NCI-H1092 (cell line): ENCODE measurements at regions not wholly inside any gene's neighbourhood (a gene's known extent, or its start where the extent isn't known, plus 50 kb on each side); places are given as distances from the start of the nearest gene placed in this dataset.
"Not testable (repeated sequence)": the region's sequence is repeated elsewhere in the genome, so short reads cannot be mapped to it uniquely, and the experiment has no call there.

Experiments used
- DNase-seq: peaks from one replicate; lab custom pipeline; 2025; lab: John Stamatoyannopoulos, UW

GRCh38 chr11:129699711-129700304 lies 115.8 kb upstream of the TMEM45B start:
- DNase-seq: no peak

- DNase-seq: no peak
Observed at GRCh38 chr11:129700701-129701100, 114.9 kb upstream of the TMEM45B start.

DNA sequence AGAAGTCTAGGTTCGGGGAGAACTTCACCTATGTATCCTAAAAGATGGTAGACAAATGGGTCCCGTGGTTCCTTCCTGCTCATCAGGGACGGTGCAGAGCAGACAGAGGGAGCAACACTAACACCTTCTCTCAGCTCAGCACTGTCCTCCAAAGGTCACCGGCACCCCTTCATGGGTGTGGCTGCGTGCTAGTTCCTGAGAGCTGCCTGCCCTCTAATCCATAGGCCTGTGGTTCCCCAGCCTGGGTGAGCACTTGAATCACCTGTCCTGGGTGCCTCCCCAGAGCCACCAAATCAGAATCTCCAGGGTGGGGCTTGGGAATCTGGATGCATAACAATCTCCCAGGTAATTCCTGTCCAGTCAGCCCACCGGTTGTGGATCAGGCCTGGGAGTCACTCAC lies 113.9 kb upstream of the TMEM45B start:
- no peak for DNase-seq

- DNase-seq: no peak
Observed at GRCh38 chr11:129702410-129703398, 112.9 kb upstream of the TMEM45B start.

DNA sequence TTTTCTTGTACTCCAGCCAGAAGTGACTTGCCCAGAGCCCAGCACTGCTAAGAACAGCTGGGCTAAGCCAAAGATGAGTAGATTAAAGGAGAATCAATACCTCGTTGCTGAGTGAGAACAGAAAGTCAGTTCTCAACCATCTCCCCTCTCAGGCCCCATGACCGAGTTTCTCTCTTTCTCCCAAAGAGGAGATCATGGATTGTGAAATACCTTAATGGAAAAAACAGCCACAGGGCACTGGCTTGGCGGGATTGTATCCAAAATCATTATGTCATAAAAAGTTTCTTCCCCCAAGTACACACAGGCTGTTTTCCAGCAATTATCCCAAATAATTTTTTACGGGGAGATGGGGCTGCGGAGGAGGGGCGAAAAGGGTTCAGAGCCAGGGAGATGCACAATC lies 111.8 kb upstream of the TMEM45B start:
- DNase-seq: no peak

DNA sequence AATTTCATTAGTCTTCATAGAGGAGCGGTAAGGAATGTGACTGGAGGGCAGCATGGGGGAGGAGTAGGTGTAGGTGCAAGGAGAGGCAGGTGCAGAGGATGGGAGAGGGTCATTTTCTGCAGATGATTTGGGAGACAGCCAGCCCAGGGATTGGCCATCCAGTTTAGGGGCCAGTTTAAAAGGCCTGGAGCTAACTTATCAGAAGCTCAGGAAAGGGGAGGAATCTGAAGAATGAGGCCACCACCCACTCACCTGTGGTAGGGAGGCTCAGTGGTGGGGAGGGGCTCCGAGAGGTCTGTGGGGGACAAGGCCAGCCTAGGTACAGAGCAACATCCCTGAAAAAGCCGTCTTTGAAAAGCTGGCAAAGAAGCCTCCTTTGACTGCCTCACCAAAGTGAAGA lies 110.8 kb upstream of the TMEM45B start:
- no peak for DNase-seq

DNA sequence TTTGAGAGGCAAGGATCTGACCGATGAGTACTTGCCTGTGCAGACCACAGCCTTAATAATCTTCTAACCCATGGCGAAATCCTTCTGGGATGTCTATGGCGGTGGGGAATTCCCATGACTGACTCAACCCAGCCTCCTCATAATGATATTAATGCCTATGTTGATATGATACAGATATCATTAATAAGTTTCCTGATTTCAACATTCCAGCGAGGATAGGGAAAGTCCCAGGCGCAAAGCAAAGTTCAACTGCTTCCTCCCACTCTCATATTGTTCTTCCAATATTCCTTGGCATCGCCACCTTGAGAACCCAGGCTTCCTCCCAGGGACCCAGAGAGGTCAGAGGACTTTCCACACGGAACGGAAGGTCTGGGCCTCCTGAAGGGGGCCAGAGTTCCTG lies 110.3 kb upstream of the TMEM45B start:
- DNase-seq: no peak

DNA sequence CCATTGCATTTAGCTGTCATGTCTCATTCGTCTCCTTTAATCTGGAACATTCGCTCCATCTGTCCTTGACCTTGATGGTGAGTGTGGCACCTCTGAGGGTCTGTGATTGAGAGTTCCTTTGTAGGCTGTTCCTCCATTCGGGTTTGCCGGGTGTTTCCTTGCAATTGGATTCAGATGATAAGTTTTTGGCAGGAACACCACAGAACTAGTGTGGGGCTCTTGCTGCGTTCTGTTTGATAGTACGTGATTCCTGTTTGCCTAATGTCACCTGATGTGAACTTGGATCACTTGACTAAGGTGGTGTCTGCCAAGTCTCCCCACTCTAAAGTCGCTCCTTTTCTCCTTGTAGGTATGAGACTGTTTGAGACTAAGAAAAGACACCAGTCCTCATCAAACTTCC lies 109.7 kb upstream of the TMEM45B start:
- no peak for DNase-seq

- DNase-seq: no peak
Observed at GRCh38 chr11:129709801-129710398, 105.7 kb upstream of the TMEM45B start.

DNA sequence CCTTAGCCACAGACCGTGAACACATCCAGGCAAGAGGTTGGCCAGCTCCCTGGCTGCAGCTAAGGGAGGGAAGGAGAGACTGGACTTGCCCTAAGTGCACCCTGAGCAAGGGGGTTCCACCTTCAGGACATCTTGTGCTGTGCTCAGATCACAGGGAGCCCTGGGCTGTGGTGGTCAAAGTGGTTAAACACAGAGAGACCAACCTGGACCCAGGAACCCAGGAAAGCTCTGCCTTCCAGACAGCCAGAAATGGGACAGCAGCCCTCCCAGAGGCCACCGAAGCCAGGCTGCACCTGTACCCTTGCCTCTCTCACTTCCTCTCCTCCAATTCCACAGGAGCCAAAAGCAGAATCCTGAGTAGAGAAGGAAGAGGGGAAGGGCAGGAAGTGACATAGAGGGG lies 105.2 kb upstream of the TMEM45B start:
- no peak for DNase-seq

DNA sequence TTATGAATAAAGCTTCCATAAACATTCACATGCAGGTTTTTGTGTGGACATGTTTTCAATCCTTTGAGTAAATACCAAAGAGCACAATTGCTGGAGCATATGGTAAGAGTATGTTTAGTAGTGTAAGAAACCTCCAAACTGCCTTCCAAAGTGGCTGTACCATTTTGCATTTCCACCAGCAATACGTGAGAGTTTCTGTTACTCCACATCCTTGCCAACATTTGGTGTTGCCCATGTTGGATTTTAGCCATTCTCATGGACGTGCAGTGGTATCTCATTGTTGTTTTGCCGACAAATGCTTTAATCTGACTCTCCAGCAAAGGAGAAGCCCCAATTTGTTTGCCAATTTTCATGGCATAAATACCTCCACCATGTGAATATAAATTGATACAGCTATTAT lies 103.9 kb upstream of the TMEM45B start:
- no peak for DNase-seq

DNA sequence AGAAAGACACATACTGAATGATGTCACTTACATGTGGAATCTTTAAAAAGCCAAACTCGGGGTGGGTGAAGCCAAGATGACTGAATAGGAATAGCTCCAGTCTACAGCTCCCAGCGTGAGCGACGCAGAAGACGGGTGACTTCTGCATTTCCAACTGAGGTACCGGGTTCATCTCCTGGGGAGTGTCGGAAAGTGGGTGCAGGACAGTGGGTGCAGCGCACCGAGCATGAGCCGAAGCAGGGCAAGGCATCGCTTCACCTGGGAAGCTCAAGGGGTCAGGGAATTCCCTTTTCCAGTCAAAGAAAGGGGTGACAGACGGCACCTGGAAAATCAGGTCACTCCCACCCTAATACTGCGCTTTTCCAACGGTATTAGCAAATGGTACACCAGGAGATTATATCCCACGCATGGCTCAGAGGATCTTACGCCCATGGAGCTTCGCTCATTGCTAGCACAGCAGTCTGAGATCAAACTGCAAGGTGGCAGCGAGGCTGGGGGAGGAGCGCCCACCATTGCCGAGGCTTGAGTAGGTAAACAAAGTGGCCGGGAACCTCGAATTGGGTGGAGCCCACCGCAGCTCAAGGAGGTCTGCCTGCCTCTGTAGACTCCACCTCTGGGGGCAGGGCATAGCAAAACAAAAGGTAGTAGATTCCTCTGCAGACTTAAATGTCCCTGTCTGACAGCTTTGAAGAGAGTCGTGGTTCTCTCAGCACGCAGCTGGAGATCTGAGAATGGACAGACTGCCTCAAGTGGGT lies 103.0 kb upstream of the TMEM45B start:
- DNase-seq: not testable (repeated sequence)

DNA sequence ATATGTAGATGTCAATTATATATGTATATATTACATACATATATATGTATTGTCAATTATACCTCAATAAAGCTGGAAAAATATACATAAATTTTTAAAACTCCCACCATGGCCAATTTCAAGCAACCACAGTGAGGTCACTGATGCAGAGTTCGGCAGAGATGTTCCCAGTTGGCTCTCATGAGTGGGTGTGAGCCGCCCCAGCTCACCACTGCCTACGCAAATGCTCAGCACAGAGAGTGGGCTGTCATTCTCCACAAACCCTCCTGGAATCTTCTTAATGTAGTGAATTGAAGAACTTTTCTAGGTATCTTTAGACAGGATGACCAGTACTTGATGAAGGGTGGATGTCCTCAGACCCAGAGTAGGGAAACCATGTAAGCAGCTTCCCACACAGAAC lies 96.6 kb upstream of the TMEM45B start:
- no peak for DNase-seq

DNA sequence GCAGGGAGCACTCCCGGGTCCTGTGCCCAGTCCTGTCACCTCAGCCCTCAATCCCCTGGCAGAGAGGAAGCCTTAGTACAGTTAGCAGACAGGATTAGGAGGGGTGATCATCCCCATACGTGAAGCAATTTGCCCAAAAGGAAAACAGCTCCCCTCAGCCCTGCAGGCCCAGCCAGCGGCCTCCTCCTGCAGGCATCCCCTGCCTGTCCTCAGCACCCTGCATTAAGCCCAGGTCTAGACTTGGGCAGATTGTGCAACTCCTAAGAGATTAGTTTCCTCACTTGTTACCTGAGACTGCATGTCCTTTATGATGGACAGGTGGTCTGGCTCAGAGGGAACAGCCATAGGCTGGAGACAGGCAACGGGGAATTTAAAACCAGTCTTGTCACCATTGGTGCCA lies 95.5 kb upstream of the TMEM45B start:
- DNase-seq: no peak

DNA sequence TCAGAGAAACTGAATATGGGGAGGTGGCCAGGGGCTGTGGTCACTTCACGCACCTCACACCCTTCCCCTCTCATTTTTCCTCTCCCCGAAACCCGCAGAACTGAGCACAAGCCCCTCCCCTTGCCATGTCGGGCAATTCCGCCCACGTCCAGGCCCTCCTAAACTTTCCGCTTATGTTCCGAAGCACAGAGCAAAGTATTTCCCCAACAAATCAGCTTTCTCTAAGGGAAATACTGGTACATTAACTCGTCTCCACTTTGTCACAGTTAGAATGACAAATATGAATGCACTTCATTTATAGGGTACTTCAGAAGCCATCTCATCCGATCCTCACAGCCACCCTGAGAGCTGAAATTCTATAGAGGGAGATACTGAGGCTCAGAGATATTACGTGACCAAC lies 94.7 kb upstream of the TMEM45B start:
- DNase-seq: no peak

DNA sequence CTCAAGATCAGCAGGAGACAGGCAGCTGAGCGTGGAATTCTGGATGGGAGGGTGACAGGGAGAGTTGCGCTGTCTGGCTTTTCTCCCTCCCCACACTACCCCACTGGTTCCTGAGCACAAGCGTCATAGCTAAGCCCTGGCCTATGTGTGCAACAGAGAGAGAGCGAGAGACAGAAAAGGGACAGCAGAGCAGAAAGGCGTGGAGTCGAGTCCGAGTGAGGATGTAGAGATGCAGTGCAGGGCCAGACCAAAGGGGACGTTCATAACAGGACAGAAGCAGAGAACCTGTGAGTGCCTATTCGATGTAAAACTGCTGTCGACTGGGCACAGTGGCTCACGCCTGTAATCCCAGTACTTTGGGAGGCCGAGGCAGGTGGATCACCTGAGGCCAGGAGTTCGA lies 94.0 kb upstream of the TMEM45B start:
- DNase-seq: no peak

GRCh38 chr11:129722529-129722928 lies 93.1 kb upstream of the TMEM45B start:
- DNase-seq: no peak

DNA sequence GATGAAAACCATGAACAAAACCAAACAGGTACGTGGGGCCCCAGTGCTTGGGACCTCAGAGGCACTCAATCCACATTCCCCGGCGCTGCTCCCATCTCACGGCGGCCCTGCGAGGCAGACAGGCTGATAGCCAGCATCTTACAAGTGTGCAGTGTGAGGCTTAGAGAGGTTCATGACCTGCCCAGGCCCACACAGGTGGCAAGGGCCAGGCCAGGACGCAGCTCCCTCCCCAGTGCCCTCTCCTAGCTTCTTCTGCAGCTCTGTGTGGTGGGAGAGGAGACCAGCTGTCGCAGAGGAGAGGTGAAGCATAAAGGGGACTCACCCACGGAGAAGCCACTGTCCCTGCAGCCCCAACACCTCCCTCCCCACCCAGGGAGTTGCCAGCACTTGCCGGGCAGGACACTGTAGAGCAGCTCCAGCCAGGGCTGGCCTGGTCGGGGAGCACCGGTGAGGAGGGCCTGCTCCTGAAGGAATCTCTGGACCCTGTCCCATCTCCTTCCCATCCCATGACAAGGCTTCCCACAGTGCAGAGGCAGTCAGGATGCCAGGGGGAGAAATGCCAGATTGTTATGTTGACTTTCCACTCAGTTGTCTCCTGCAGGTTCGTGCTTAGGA lies 92.4 kb upstream of the TMEM45B start:
- DNase-seq: no peak

- no peak for DNase-seq
Observed at GRCh38 chr11:129723761-129724162, 91.9 kb upstream of the TMEM45B start.

DNA sequence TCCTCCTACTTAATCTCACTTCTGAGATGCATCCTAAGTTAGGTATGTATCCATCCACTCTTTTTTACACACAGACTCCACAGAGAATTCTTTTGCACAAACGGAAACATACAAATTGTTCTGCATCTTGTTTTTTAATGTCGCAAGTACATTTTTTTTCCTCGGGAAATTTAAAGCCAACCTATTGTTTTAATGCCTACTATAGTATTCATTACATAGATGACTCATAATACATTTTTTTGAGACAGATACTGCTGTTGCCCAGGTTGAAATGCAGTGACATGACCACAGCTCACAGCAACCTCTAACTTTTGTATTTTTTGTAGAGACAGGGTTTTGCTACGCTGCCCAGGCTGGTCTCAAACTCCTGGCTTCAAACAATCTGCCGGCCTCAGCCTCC lies 90.8 kb upstream of the TMEM45B start:
- no peak for DNase-seq

DNA sequence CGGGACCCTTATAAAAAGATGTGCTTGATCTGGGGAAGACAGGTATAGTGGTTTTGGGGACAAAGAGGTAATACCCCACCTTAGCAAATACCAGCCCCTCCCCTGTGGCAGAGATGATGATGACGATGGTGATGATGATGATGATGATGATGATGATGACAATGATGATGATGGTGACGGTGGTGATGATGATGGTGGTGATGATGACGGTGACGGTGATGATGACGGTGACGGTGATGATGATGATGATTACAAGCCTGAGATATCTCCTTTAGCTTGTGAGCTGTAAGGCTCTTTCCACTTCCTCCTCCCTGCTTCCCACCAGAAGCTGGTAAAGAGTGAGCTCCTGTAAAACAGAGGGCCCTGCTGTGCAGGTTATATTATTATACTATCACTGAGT lies 89.5 kb upstream of the TMEM45B start:
- no peak for DNase-seq

GRCh38 chr11:129728581-129728980 lies 87.1 kb upstream of the TMEM45B start:
- DNase-seq: peak; percentile 48
